IMR-90 (cell line): ENCODE measurements at regions not wholly inside any gene's neighbourhood (a gene's known extent, or its start where the extent isn't known, plus 50 kb on each side); places are given as distances from the start of the nearest gene placed in this dataset.

Experiments used
- ATAC-seq: fragments of 200-7000 bp; cut with Tn5 transposase; 2 replicates; pipeline ENCODE4 v1.9.1; 2020; ENCODE audit warnings: low read depth, mild to moderate bottlenecking, moderate library complexity
- BruUV-seq: library from RNA; stranded (reverse); fragments of 400-500 nt; replicated peaks from 2 replicates; lab custom pipeline; 2021; lab: Mats Ljungman, UMichigan
- CTCF ChIA-PET: fragments of 300-600 bp; formaldehyde crosslinking; extraction: SDS; loops from one replicate; lab custom pipeline; 2021; ENCODE audit warnings: antibody characterized with exemption; lab: Yijun Ruan, JAX
- POLR2A ChIA-PET: fragments of 300-600 bp; sonication (Branson Sonifier 250); formaldehyde crosslinking; loops from one replicate; lab custom pipeline; 2022; ENCODE audit warnings: antibody characterized with exemption; ENCODE audit not compliant: unreplicated experiment; lab: Charles Lee
- DNase-seq: peaks from one replicate; pipeline ENCODE4 v3.0.0; 2013
- H2AFZ ChIP-seq: replicated peaks from 2 replicates; pipeline ENCODE3; 2013; ENCODE audit warnings: low read length, mild to moderate bottlenecking; ENCODE audit not compliant: poor library complexity
- H2AK5ac ChIP-seq: 2 replicates; pipeline ENCODE4 v1.6.1; 2013; ENCODE audit warnings: low read depth, low read length, inconsistent platforms
- H2AK9ac ChIP-seq: replicated peaks from 2 replicates; pipeline ENCODE3; 2013; ENCODE audit warnings: mild to moderate bottlenecking, low read depth, low read length, moderate library complexity; ENCODE audit not compliant: poor library complexity
- H2BK120ac ChIP-seq: 2 replicates; pipeline ENCODE4 v1.6.1; 2013; ENCODE audit warnings: low read depth, low read length, inconsistent platforms
- H2BK15ac ChIP-seq: 3 replicates; pipeline ENCODE4 v1.6.1; 2013; ENCODE audit warnings: low read depth, low read length, inconsistent platforms
- H2BK20ac ChIP-seq: 2 replicates; pipeline ENCODE4 v1.6.1; 2013; ENCODE audit warnings: low read depth, mild to moderate bottlenecking, inconsistent platforms, low read length, moderate library complexity
- H2BK5ac ChIP-seq: 2 replicates; pipeline ENCODE4 v1.6.1; 2013; ENCODE audit warnings: mild to moderate bottlenecking, low read depth, low read length, inconsistent platforms; ENCODE audit not compliant: poor library complexity, severe bottlenecking
- H3K14ac ChIP-seq: replicated peaks from 2 replicates; pipeline ENCODE4 v1.6.1; 2013; ENCODE audit warnings: low read depth, low read length, inconsistent platforms
- H3K18ac ChIP-seq: 2 replicates; pipeline ENCODE4 v1.6.1; 2013; ENCODE audit warnings: low read depth, low read length, control low read depth
- H3K23ac ChIP-seq: 2 replicates; pipeline ENCODE4 v1.6.1; 2013; ENCODE audit warnings: low read depth, low read length, inconsistent platforms
- H3K27ac ChIP-seq: 2 replicates; pipeline ENCODE4 v1.5.1; 2013; ENCODE audit warnings: mild to moderate bottlenecking, control low read depth, low read length; ENCODE audit not compliant: insufficient read depth
- H3K27me3 ChIP-seq: 2 replicates; pipeline ENCODE4 v1.6.1; 2013; ENCODE audit warnings: low read length; ENCODE audit not compliant: control insufficient read depth, insufficient read depth
- H3K36me3 ChIP-seq: 2 replicates; pipeline ENCODE4 v1.6.1; 2013; ENCODE audit warnings: low read length, mixed read lengths; ENCODE audit not compliant: control insufficient read depth, insufficient read depth
- H3K4ac ChIP-seq: 2 replicates; pipeline ENCODE4 v1.6.1; 2013; ENCODE audit warnings: low read depth, low read length, inconsistent platforms
- H3K4me1 ChIP-seq: 2 replicates; pipeline ENCODE4 v1.6.1; 2013; ENCODE audit warnings: low read length, mixed read lengths; ENCODE audit not compliant: control insufficient read depth, insufficient read depth
- H3K4me2 ChIP-seq: 2 replicates; pipeline ENCODE4 v1.6.1; 2013; ENCODE audit warnings: low read depth, mild to moderate bottlenecking, control low read depth, low read length, moderate library complexity
- H3K4me3 ChIP-seq: 2 replicates; pipeline ENCODE4 v1.5.1; 2013; ENCODE audit warnings: low read depth, mild to moderate bottlenecking, control low read depth, low read length, moderate library complexity; ENCODE audit not compliant: insufficient read depth
- H3K56ac ChIP-seq: 2 replicates; pipeline ENCODE4 v1.6.1; 2013; ENCODE audit warnings: low read length, inconsistent platforms; ENCODE audit not compliant: insufficient read depth; ENCODE audit errors: extremely low read depth
- H3K79me1 ChIP-seq, 2 experiments: 2 replicates each; pipeline ENCODE4 v1.6.1; 2013; ENCODE audit warnings: low read length in 2 of 2, inconsistent platforms in 1 of 2, low read depth in 1 of 2
- H3K9ac ChIP-seq: 2 replicates; pipeline ENCODE4 v1.6.1; 2013; ENCODE audit warnings: low read depth, low read length, control low read depth
- H3K9me1 ChIP-seq: 2 replicates; pipeline ENCODE4 v1.6.1; 2013; ENCODE audit warnings: low read length, inconsistent platforms; ENCODE audit not compliant: insufficient read depth
- H3K9me3 ChIP-seq: 2 replicates; pipeline ENCODE4 v1.6.1; 2013; ENCODE audit warnings: low read length; ENCODE audit not compliant: control insufficient read depth, insufficient read depth
- H4K20me1 ChIP-seq: 2 replicates; pipeline ENCODE4 v1.6.1; 2013; ENCODE audit warnings: low read length, inconsistent platforms; ENCODE audit not compliant: insufficient read depth
- H4K5ac ChIP-seq: 2 replicates; pipeline ENCODE4 v1.6.1; 2013; ENCODE audit warnings: mild to moderate bottlenecking, low read depth, low read length, control low read depth
- H4K8ac ChIP-seq, 2 experiments: 2 replicates each; pipeline ENCODE4 v1.6.1; 2013; ENCODE audit warnings: low read depth in 2 of 2, low read length in 2 of 2, control low read depth in 1 of 2, inconsistent platforms in 1 of 2
- H4K91ac ChIP-seq: 2 replicates; pipeline ENCODE4 v1.6.1; 2013; ENCODE audit warnings: low read depth, low read length, inconsistent platforms; ENCODE audit not compliant: insufficient read depth
- BHLHE40 ChIP-seq: fragments of 150-350 bp; IDR thresholded peaks from 2 replicates; pipeline ENCODE4 v1.6.1; 2016; ENCODE audit warnings: mild to moderate bottlenecking, low read depth, low read length
- CEBPB ChIP-seq: IDR thresholded peaks from 2 replicates; pipeline ENCODE4 v1.6.1; 2012; ENCODE audit warnings: low read depth, low read length, improper control_type of control experiment
- CHD1 ChIP-seq: IDR thresholded peaks from 2 replicates; pipeline ENCODE4 v1.6.1; 2012; ENCODE audit warnings: low read depth, low read length, improper control_type of control experiment
- FOS ChIP-seq: fragments of 150-350 bp; IDR thresholded peaks from 2 replicates; pipeline ENCODE4 v1.6.1; 2016; ENCODE audit warnings: low read depth, low read length
- MAFK ChIP-seq: IDR thresholded peaks from 2 replicates; pipeline ENCODE4 v1.6.1; 2012; ENCODE audit warnings: low read depth, low read length, improper control_type of control experiment
- MAZ ChIP-seq: IDR thresholded peaks from 2 replicates; pipeline ENCODE4 v1.6.1; 2012; ENCODE audit warnings: low read depth, mild to moderate bottlenecking, low read length, improper control_type of control experiment, moderate library complexity, borderline replicate concordance
- MXI1 ChIP-seq: IDR thresholded peaks from 2 replicates; pipeline ENCODE4 v1.6.1; 2012; ENCODE audit warnings: low read depth, mild to moderate bottlenecking, low read length, moderate library complexity, borderline replicate concordance
- NFE2L2 ChIP-seq: fragments of 150-350 bp; IDR thresholded peaks from 2 replicates; pipeline ENCODE4 v1.6.1; 2016; ENCODE audit warnings: low read depth, mild to moderate bottlenecking, low read length
- POLR2A ChIP-seq: IDR thresholded peaks from 2 replicates; pipeline ENCODE4 v1.6.1; 2012; ENCODE audit warnings: mild to moderate bottlenecking, low read depth, low read length
- RAD21 ChIP-seq: IDR thresholded peaks from 2 replicates; pipeline ENCODE4 v1.6.1; 2012; ENCODE audit warnings: low read length, improper control_type of control experiment
- RCOR1 ChIP-seq: IDR thresholded peaks from 2 replicates; pipeline ENCODE4 v1.6.1; 2012; ENCODE audit warnings: mild to moderate bottlenecking, low read length, improper control_type of control experiment; ENCODE audit not compliant: insufficient replicate concordance
- RFX5 ChIP-seq: IDR thresholded peaks from 2 replicates; pipeline ENCODE4 v1.8.0; 2012; ENCODE audit warnings: low read depth, mild to moderate bottlenecking, low read length, moderate library complexity
- SMC3 ChIP-seq: fragments of 150-350 bp; IDR thresholded peaks from 2 replicates; pipeline ENCODE4 v1.6.1; 2016; ENCODE audit warnings: low read depth, mild to moderate bottlenecking, antibody characterized with exemption, low read length, moderate library complexity
- WGBS, 2 experiments: methylation state at CpG; one replicate each; pipeline versions ENCODE4 v1.1.5 to v1.1.7; 2013; ENCODE audit warnings: missing lambda C conversion rate in 2 of 2; ENCODE audit not compliant: insufficient read length in 1 of 2; ENCODE audit errors: extremely low coverage in 2 of 2; 5-methylcytosine and 5-hydroxymethylcytosine counted together
- dilution Hi-C: fragments of 300-500 bp; cut with HindIII; formaldehyde crosslinking; loops from one replicate; pipeline ENCODE4 v1.14.3; 2018; ENCODE audit warnings: low sequenced_read_pairs; ENCODE audit not compliant: unreplicated experiment
- in situ Hi-C: fragments of 300-500 bp; cut with MboI; formaldehyde crosslinking; loops from 3 replicates; pipeline ENCODE4 v1.14.3; 2019; ENCODE audit warnings: low sequenced_read_pairs, inconsistent platforms, mixed read lengths
- intact Hi-C: fragments of 100-400 bp; cut with micrococcal nuclease; formaldehyde crosslinking; loops from 2 replicates; pipeline ENCODE4 v1.10.0; 2022
- TF ChIP-seq, protein P1 (sequence below): fragments of 150-350 bp; IDR thresholded peaks from 2 replicates; pipeline ENCODE4 v1.6.1; 2017; ENCODE audit warnings: mild to moderate bottlenecking, antibody characterized with exemption, low read length, low read depth
- TF ChIP-seq, protein P2 (sequence below): conservative IDR thresholded peaks from 2 replicates; pipeline ENCODE4 v1.5.1; 2012; ENCODE audit warnings: mild to moderate bottlenecking, low read depth, low read length, improper control_type of control experiment
- TF ChIP-seq, protein P3 (sequence below): fragments of 150-350 bp; IDR thresholded peaks from 2 replicates; pipeline ENCODE4 v1.6.1; 2016; ENCODE audit warnings: low read depth, mild to moderate bottlenecking, low read length, moderate library complexity, borderline replicate concordance

DNA sequence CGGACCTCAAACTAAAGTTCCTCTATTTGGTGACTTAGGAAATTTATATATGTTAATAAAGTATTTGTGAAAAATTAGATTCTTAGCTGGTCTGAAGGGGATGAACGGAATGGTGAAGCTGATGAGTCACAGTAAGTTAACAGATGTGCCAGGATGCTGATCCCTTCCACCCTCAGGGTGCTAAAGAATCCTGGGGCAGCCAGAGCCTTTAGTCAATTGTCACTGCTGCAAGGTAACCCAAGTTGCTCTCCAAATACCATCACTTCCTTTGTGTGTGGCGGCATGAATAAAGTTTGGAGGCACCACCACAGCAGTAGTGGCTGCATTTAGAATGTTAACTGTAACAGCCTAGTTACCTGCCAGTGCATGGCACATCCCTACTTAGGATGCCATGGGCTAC is 222.6 kb upstream of the PPP1R3A start:
- no peak overlapping the region for H3K4ac ChIP-seq
- in situ Hi-C loops = no loop called here
- no peak overlapping the region for H2AK5ac ChIP-seq
- no peak overlapping the region for H2AK9ac ChIP-seq
- H3K4me1 ChIP-seq = no peaks in the 10 kb centered on the region
- no peak overlapping the region for H4K91ac ChIP-seq
- no peaks in the 10 kb centered on the region for H3K9me1 ChIP-seq
- no peaks in the 10 kb centered on the region for H3K27me3 ChIP-seq
- no peak overlapping the region for H3K18ac ChIP-seq
- H2BK20ac ChIP-seq = no peak overlapping the region
- 60% methylated on average over 1 of the region's 3 CpGs; no CpG with 5 or more reads in 1 of the 2 experiments for WGBS, 2 experiments
- ChIA-PET POLR2A (no interaction called here), CTCF (no interaction called here)
- no peak overlapping the region for H4K8ac ChIP-seq
- no peak overlapping the region for H3K4me2 ChIP-seq
- no peak overlapping the region for H4K5ac ChIP-seq
- H2BK15ac ChIP-seq = no peak overlapping the region
- no peak overlapping the region for H3K23ac ChIP-seq
- H2AFZ ChIP-seq = no peak overlapping the region
- no peak for TF ChIP-seq NFE2L2
- no peak for TF ChIP-seq RFX5
- TF ChIP-seq, protein P1, sequence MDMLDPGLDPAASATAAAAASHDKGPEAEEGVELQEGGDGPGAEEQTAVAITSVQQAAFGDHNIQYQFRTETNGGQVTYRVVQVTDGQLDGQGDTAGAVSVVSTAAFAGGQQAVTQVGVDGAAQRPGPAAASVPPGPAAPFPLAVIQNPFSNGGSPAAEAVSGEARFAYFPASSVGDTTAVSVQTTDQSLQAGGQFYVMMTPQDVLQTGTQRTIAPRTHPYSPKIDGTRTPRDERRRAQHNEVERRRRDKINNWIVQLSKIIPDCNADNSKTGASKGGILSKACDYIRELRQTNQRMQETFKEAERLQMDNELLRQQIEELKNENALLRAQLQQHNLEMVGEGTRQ = no peak
- TF ChIP-seq CEBPB = no peak
- TF ChIP-seq MAFK = no peak
- TF ChIP-seq MXI1 = no peak
- TF ChIP-seq, protein P2, sequence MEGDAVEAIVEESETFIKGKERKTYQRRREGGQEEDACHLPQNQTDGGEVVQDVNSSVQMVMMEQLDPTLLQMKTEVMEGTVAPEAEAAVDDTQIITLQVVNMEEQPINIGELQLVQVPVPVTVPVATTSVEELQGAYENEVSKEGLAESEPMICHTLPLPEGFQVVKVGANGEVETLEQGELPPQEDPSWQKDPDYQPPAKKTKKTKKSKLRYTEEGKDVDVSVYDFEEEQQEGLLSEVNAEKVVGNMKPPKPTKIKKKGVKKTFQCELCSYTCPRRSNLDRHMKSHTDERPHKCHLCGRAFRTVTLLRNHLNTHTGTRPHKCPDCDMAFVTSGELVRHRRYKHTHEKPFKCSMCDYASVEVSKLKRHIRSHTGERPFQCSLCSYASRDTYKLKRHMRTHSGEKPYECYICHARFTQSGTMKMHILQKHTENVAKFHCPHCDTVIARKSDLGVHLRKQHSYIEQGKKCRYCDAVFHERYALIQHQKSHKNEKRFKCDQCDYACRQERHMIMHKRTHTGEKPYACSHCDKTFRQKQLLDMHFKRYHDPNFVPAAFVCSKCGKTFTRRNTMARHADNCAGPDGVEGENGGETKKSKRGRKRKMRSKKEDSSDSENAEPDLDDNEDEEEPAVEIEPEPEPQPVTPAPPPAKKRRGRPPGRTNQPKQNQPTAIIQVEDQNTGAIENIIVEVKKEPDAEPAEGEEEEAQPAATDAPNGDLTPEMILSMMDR = no peak
- no peak for TF ChIP-seq POLR2A
- TF ChIP-seq, protein P3, sequence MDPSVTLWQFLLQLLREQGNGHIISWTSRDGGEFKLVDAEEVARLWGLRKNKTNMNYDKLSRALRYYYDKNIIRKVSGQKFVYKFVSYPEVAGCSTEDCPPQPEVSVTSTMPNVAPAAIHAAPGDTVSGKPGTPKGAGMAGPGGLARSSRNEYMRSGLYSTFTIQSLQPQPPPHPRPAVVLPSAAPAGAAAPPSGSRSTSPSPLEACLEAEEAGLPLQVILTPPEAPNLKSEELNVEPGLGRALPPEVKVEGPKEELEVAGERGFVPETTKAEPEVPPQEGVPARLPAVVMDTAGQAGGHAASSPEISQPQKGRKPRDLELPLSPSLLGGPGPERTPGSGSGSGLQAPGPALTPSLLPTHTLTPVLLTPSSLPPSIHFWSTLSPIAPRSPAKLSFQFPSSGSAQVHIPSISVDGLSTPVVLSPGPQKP = no peak
- TF ChIP-seq RAD21 = no peak
- TF ChIP-seq CHD1 = no peak
- TF ChIP-seq MAZ = no peak
- no peak for TF ChIP-seq BHLHE40
- TF ChIP-seq FOS = no peak
- no peak for TF ChIP-seq SMC3
- no peak for TF ChIP-seq RCOR1
- H4K20me1 ChIP-seq = no peaks in the 10 kb centered on the region
- H3K9me3 ChIP-seq = no peaks in the 10 kb centered on the region
- no peaks in the 10 kb centered on the region for H3K36me3 ChIP-seq
- no peak overlapping the region for H2BK5ac ChIP-seq
- BruUV-seq = no TSS peak
- DNase-seq (no peak), ATAC-seq (no peak; the same call in 1 of the 2 replicates)
- no peak overlapping the region for H3K4me3 ChIP-seq
- H2BK120ac ChIP-seq = no peak overlapping the region
- H3K14ac ChIP-seq = no peak overlapping the region
- H3K27ac ChIP-seq = no peak overlapping the region
- no peak overlapping the region for H3K9ac ChIP-seq
- H3K79me1 ChIP-seq = no peaks in the 10 kb centered on the region
- H3K56ac ChIP-seq = no peak overlapping the region
- dilution Hi-C loops = no loop called here
- intact Hi-C loops = loop anchor here (1.0 kb wide), 1 partner anchor 18 kb away; no protein-coding TSS in a partner anchor
